Stimulated activated naive B cell treated with anti-CD40 and anti-IgM and Interleukin-4, amounts not matched to agents 10 μg/mL and 1 μg/mL and 100 μg/mL, for 72 hours (primary cell): ENCODE measurements at regions not wholly inside any gene's neighbourhood (a gene's known extent, or its start where the extent isn't known, plus 50 kb on each side); places are given as distances from the start of the nearest gene placed in this dataset.

Experiments
- ATAC-seq, 2 donors: fragments of 150-1000 bp; cut with Tn5 transposase; replicated peaks; 2 replicates each; pipeline ENCODE4 v1.10.0; 2021; ENCODE audit warnings: moderate library complexity in 1 of 2
- DNase-seq: peaks from one replicate; pipeline ENCODE4 v3.0.0; 2021
- H3K27ac Mint-ChIP-seq: one replicate; pipeline ENCODE4 v1.8.0; 2022; ENCODE audit warnings: mild to moderate bottlenecking, mixed read lengths
- H3K27me3 Mint-ChIP-seq, 2 donors: one replicate each; pipeline ENCODE4 v1.8.0; 2022; ENCODE audit warnings: mixed read lengths in 2 of 2
- H3K36me3 Mint-ChIP-seq, 2 donors: one replicate each; pipeline ENCODE4 v1.8.0; 2022; ENCODE audit warnings: mixed read lengths in 2 of 2, mild to moderate bottlenecking in 1 of 2
- H3K4me1 Mint-ChIP-seq, 2 donors: one replicate each; pipeline ENCODE4 v1.8.0; 2022; ENCODE audit warnings: mixed read lengths in 2 of 2, mild to moderate bottlenecking in 1 of 2
- H3K4me3 Mint-ChIP-seq, 2 donors: one replicate each; pipeline ENCODE4 v1.8.0; 2022; ENCODE audit warnings: mild to moderate bottlenecking in 2 of 2, mixed read lengths in 2 of 2, moderate library complexity in 1 of 2
- H3K9me3 Mint-ChIP-seq, 2 donors: one replicate each; pipeline ENCODE4 v1.8.0; 2022; ENCODE audit warnings: mixed read lengths in 2 of 2, mild to moderate bottlenecking in 1 of 2

GRCh38 chr5:155268770-155269425 lies 255.3 kb downstream of the KIF4B start:
- no peak overlapping the region for H3K27ac Mint-ChIP-seq

GRCh38 chr5:155270725-155271124 lies 257.2 kb downstream of the KIF4B start:
- H3K4me3 Mint-ChIP-seq, result no peak overlapping the region
- no peak overlapping the region for H3K27ac Mint-ChIP-seq
- H3K9me3 Mint-ChIP-seq, result peaks cover 0 to 2% of the 10 kb centered on the region in 2 donors
- ATAC-seq (no peak), DNase-seq (no peak)
- H3K4me1 Mint-ChIP-seq, result no peaks in the 10 kb centered on the region
- H3K27me3 Mint-ChIP-seq, result no peaks in the 10 kb centered on the region
- H3K36me3 Mint-ChIP-seq, result no peaks in the 10 kb centered on the region

More at GRCh38 chr5:155268770-155269425, 255.3 kb downstream of the KIF4B start:
- Mint-ChIP-seq H3K27me3 (no peaks in the 10 kb centered on the region), H3K4me1 (no peaks in the 10 kb centered on the region), H3K36me3 (no peaks in the 10 kb centered on the region), H3K4me3 (no peak overlapping the region), H3K9me3 (no peaks in the 10 kb centered on the region)
- no peak for DNase-seq
- no peak for ATAC-seq

GRCh38 chr5:155274484-155274883 lies 260.9 kb downstream of the KIF4B start:
- Mint-ChIP-seq H3K36me3 (no peaks in the 10 kb centered on the region), H3K27me3 (no peaks in the 10 kb centered on the region), H3K9me3 (peaks cover 0 to 5% of the 10 kb centered on the region in 2 donors), H3K27ac (no peak overlapping the region), H3K4me1 (no peaks in the 10 kb centered on the region), H3K4me3 (no peak overlapping the region)
- ATAC-seq (no peak), DNase-seq (no peak)

- no peak overlapping the region for H3K4me3 Mint-ChIP-seq
- H3K36me3 Mint-ChIP-seq, result no peaks in the 10 kb centered on the region
- no peaks in the 10 kb centered on the region for H3K4me1 Mint-ChIP-seq
- no peak overlapping the region for H3K27ac Mint-ChIP-seq
- no peaks in the 10 kb centered on the region for H3K27me3 Mint-ChIP-seq
- ATAC-seq (no peak), DNase-seq (no peak)
- H3K9me3 Mint-ChIP-seq, result peaks cover 0 to 5% of the 10 kb centered on the region in 2 donors
Measured at GRCh38 chr5:155275222-155275621, 261.7 kb downstream of the KIF4B start.

- H3K36me3 Mint-ChIP-seq, result no peaks in the 10 kb centered on the region
- ATAC-seq (no peak), DNase-seq (no peak)
- peaks cover 0 to 5% of the 10 kb centered on the region in 2 donors for H3K9me3 Mint-ChIP-seq
- H3K4me3 Mint-ChIP-seq, result no peak overlapping the region
- H3K27ac Mint-ChIP-seq, result no peak overlapping the region
- H3K27me3 Mint-ChIP-seq, result peaks cover 0 to 4% of the 10 kb centered on the region in 2 donors
- no peaks in the 10 kb centered on the region for H3K4me1 Mint-ChIP-seq
Measured at GRCh38 chr5:155276231-155276630, 262.7 kb downstream of the KIF4B start.

GRCh38 chr5:155278532-155278931 lies 265.0 kb downstream of the KIF4B start:
- no peaks in the 10 kb centered on the region for H3K4me1 Mint-ChIP-seq
- ATAC-seq, result no peak
- H3K27ac Mint-ChIP-seq, result no peak overlapping the region

GRCh38 chr5:155282503-155283107 lies 269.1 kb downstream of the KIF4B start:
- ATAC-seq (no peak), DNase-seq (no peak)
- no peak overlapping the region for H3K27ac Mint-ChIP-seq
- H3K27me3 Mint-ChIP-seq, result peaks cover 9 to 11% of the 10 kb centered on the region in 2 donors
- no peaks in the 10 kb centered on the region for H3K36me3 Mint-ChIP-seq
- peaks cover 0 to 3% of the 10 kb centered on the region in 2 donors for H3K9me3 Mint-ChIP-seq
- H3K4me3 Mint-ChIP-seq, result no peak overlapping the region
- no peaks in the 10 kb centered on the region for H3K4me1 Mint-ChIP-seq

More at GRCh38 chr5:155278532-155278931, 265.0 kb downstream of the KIF4B start:
- Mint-ChIP-seq H3K36me3 (no peaks in the 10 kb centered on the region), H3K4me3 (no peak overlapping the region), H3K27me3 (peaks cover 4 to 6% of the 10 kb centered on the region in 2 donors), H3K9me3 (peaks cover 0 to 5% of the 10 kb centered on the region in 2 donors)
- DNase-seq, result no peak

GRCh38 chr5:155285706-155286105 lies 272.2 kb downstream of the KIF4B start:
- H3K36me3 Mint-ChIP-seq, result no peaks in the 10 kb centered on the region
- peaks cover 9 to 16% of the 10 kb centered on the region in 2 donors for H3K27me3 Mint-ChIP-seq
- no peak overlapping the region for H3K4me3 Mint-ChIP-seq
- ATAC-seq (no peak), DNase-seq (no peak)
- no peaks in the 10 kb centered on the region for H3K4me1 Mint-ChIP-seq
- peaks cover 0 to 2% of the 10 kb centered on the region in 2 donors for H3K9me3 Mint-ChIP-seq
- H3K27ac Mint-ChIP-seq, result no peak overlapping the region

GRCh38 chr5:155290937-155291336 lies 277.4 kb downstream of the KIF4B start:
- no peaks in the 10 kb centered on the region for H3K36me3 Mint-ChIP-seq
- H3K4me1 Mint-ChIP-seq, result no peaks in the 10 kb centered on the region
- H3K9me3 Mint-ChIP-seq, result no peaks in the 10 kb centered on the region
- H3K27me3 Mint-ChIP-seq, result peaks cover 5 to 10% of the 10 kb centered on the region in 2 donors
- no peak overlapping the region for H3K4me3 Mint-ChIP-seq
- no peak for DNase-seq
- H3K27ac Mint-ChIP-seq, result no peak overlapping the region
- ATAC-seq, result no peak

- H3K27ac Mint-ChIP-seq, result no peak overlapping the region
- no peak overlapping the region for H3K4me3 Mint-ChIP-seq
- peaks cover 0 to 5% of the 10 kb centered on the region in 2 donors for H3K27me3 Mint-ChIP-seq
- H3K36me3 Mint-ChIP-seq, result no peaks in the 10 kb centered on the region
- H3K9me3 Mint-ChIP-seq, result peaks cover 0 to 3% of the 10 kb centered on the region in 2 donors
- H3K4me1 Mint-ChIP-seq, result no peaks in the 10 kb centered on the region
- DNase-seq (no peak), ATAC-seq (no peak)
Measured at GRCh38 chr5:155293605-155294178, 280.1 kb downstream of the KIF4B start.

- H3K36me3 Mint-ChIP-seq, result no peaks in the 10 kb centered on the region
- H3K9me3 Mint-ChIP-seq, result peaks cover 0 to 3% of the 10 kb centered on the region in 2 donors
- no peak for ATAC-seq
- peaks cover 0 to 5% of the 10 kb centered on the region in 2 donors for H3K27me3 Mint-ChIP-seq
- H3K4me1 Mint-ChIP-seq, result no peaks in the 10 kb centered on the region
- no peak overlapping the region for H3K4me3 Mint-ChIP-seq
- no peak overlapping the region for H3K27ac Mint-ChIP-seq
- DNase-seq, result no peak
Measured at GRCh38 chr5:155295111-155295510, 281.6 kb downstream of the KIF4B start.

- Mint-ChIP-seq H3K4me3 (no peak overlapping the region), H3K27me3 (no peaks in the 10 kb centered on the region), H3K9me3 (peaks cover 0 to 3% of the 10 kb centered on the region in 2 donors), H3K36me3 (no peaks in the 10 kb centered on the region), H3K27ac (no peak overlapping the region), H3K4me1 (no peaks in the 10 kb centered on the region)
- ATAC-seq, result no peak
- DNase-seq, result no peak
Measured at GRCh38 chr5:155299386-155300005, 285.9 kb downstream of the KIF4B start.

- H3K27me3 Mint-ChIP-seq, result no peaks in the 10 kb centered on the region
- no peaks in the 10 kb centered on the region for H3K4me1 Mint-ChIP-seq
- peaks cover 0 to 1% of the 10 kb centered on the region in 2 donors for H3K9me3 Mint-ChIP-seq
- DNase-seq (no peak), ATAC-seq (peak; percentile 54 to 62)
- H3K4me3 Mint-ChIP-seq, result no peak overlapping the region
- H3K36me3 Mint-ChIP-seq, result no peaks in the 10 kb centered on the region
- H3K27ac Mint-ChIP-seq, result no peak overlapping the region
Measured at GRCh38 chr5:155303120-155303519, 289.6 kb downstream of the KIF4B start.

- Mint-ChIP-seq H3K27me3 (no peaks in the 10 kb centered on the region), H3K36me3 (no peaks in the 10 kb centered on the region), H3K4me1 (no peaks in the 10 kb centered on the region), H3K9me3 (peaks cover 0 to 2% of the 10 kb centered on the region in 2 donors), H3K4me3 (no peak overlapping the region), H3K27ac (no peak overlapping the region)
- ATAC-seq, result no peak
- DNase-seq, result no peak
Measured at GRCh38 chr5:155307229-155307628, 293.7 kb downstream of the KIF4B start.
